ENCODE measurements at regions not wholly inside any gene's neighbourhood (a gene's known extent, or its start where the extent isn't known, plus 50 kb on each side); places are given as distances from the start of the nearest gene placed in this dataset.
A peak's percentile ranks its signal among the peaks of the same experiment; 100 is the strongest.
"Not testable (repeated sequence)": the region's sequence is repeated elsewhere in the genome, so short reads cannot be mapped to it uniquely, and the experiment has no call there.

GRCh38 chr9:85804847-85805133, 63.0 kb upstream of the AGTPBP1 start:
- ATAC-seq, result peak; percentile 75
- H3K27me3 ChIP-seq (ENCODE audit: insufficient read depth, low read length); RAD21 ChIA-PET (ENCODE audit: low non-redundant PET in 1 of 2, low total read pairs in 2 of 2, uncharacterized antibody in 2 of 2, unreplicated experiment in 2 of 2); DNase-seq (ENCODE audit: low read depth, low spot score); BruUV-seq (replicated peaks); H3K9me3 ChIP-seq (ENCODE audit: control insufficient read depth in 1 of 2, insufficient read depth in 1 of 2, low read depth in 1 of 2, low read length in 2 of 2); H3K4me1 ChIP-seq (ENCODE audit: control insufficient read depth in 1 of 2, insufficient read depth in 2 of 2, low read length in 2 of 2); H2AFZ ChIP-seq (ENCODE audit: low read depth, low read length, poor library complexity, severe bottlenecking); intact Hi-C loops (cut with micrococcal nuclease); POLR2A ChIA-PET; H3K36me3 ChIP-seq (ENCODE audit: control insufficient read depth in 1 of 2, insufficient read depth in 2 of 2, low read length in 2 of 2); H3K9me2 ChIP-seq (ENCODE audit: insufficient read depth); CTCF ChIA-PET; H4K20me1 ChIP-seq (ENCODE audit: insufficient read depth); H3K79me2 ChIP-seq (ENCODE audit: insufficient read depth, low read length); H3K9ac ChIP-seq (ENCODE audit: low read length): not testable (repeated sequence)
- peak; percentile 69 for TF ChIP-seq EGR1 (IDR thresholded peaks at IDR 0.05; ENCODE audit: low read depth)
- H3K4me3 ChIP-seq (replicated peaks in 1 of 2; ENCODE audit: low read depth in 1 of 2, low read length in 2 of 2), result peak overlapping the region; percentile 68; a peak in 3 of 4 replicates
- H3K4me2 ChIP-seq (ENCODE audit: low read length), result peak overlapping the region; percentile 77
- peak overlapping the region; percentile 38 for H3K27ac ChIP-seq (ENCODE audit: low read depth, low read length)

DNA sequence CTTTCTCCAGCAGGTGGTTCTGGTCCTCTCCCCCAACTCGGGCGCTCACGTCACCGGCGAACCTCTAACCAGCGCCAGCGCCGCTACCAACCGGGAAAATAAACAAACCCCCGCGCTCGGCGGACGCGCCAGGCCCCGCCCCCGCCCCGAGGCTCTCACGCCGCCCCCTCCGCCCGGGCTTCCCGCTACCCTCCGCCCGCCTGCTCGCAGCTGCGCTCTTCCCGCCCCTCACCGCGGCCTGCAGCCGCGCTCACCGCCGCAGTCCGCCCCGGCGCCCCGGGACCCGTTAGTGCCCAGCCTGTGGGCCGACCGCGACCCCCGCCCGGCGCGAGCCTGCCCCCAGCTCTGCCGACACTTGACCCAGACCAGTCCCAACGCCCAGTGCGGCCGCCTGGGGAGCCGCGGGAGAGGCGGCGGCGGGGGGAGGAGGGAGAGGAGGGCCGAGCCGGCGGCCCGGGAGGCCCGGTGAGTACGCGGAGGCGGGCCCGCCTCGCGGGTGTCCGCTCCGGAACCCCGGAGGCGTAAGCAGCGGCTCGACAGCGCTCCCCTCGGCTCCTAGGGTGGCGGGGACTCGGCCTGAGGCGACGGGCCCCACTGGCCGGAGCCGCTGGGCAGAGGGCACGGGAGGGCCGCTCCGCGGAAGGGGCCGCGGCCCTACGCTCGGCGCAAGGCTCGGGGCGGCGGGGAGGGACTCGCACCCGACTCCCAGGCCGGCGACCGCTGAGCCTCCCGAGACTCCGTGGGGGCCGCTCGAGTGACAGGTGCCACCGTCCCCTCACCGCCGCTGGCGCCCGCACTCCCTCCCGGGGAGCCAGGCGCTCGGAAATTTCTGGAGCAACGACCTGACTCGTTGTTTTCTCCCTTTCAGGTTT, 63.6 kb upstream of the AGTPBP1 start:
- peak; percentile 43 for DNase-seq (ENCODE audit: low read depth, low spot score)

DNA sequence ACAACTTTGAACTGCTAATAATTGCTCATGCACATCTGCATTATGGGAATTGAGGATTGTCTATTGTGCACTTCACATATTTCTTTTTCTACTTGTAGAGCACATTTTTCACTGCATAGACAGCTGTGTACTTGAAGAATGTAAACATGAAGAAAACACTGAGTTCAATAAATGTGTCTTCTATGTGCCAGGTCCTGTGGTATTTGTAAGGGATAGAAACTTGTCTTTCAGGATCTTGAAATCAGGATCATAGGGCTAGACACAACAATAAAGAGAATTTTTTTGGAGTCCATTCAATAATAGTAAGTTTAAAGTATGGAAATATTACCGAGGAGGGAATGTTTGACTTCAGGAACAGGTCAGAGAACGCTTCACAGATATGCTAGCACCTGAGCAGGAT, 66.6 kb upstream of the AGTPBP1 start:
- BruUV-seq (replicated peaks); CTCF ChIA-PET; ATAC-seq; POLR2A ChIA-PET; H3K4me1 ChIP-seq (ENCODE audit: control insufficient read depth in 1 of 2, insufficient read depth in 2 of 2, low read length in 2 of 2); H2AFZ ChIP-seq (ENCODE audit: low read depth, low read length, poor library complexity, severe bottlenecking); H4K20me1 ChIP-seq (ENCODE audit: insufficient read depth); H3K9ac ChIP-seq (ENCODE audit: low read length); H3K79me2 ChIP-seq (ENCODE audit: insufficient read depth, low read length); H3K4me2 ChIP-seq (ENCODE audit: low read length); intact Hi-C loops (cut with micrococcal nuclease); RAD21 ChIA-PET (ENCODE audit: low non-redundant PET in 1 of 2, low total read pairs in 2 of 2, uncharacterized antibody in 2 of 2, unreplicated experiment in 2 of 2); H3K4me3 ChIP-seq (replicated peaks in 1 of 2; ENCODE audit: low read depth in 1 of 2, low read length in 2 of 2); H3K9me3 ChIP-seq (ENCODE audit: control insufficient read depth in 1 of 2, insufficient read depth in 1 of 2, low read depth in 1 of 2, low read length in 2 of 2); H3K27ac ChIP-seq (ENCODE audit: low read depth, low read length); H3K36me3 ChIP-seq (ENCODE audit: control insufficient read depth in 1 of 2, insufficient read depth in 2 of 2, low read length in 2 of 2); H3K9me2 ChIP-seq (ENCODE audit: insufficient read depth); H3K27me3 ChIP-seq (ENCODE audit: insufficient read depth, low read length); DNase-seq (ENCODE audit: low read depth, low spot score): not testable (repeated sequence)

More for the DNA sequence above, 63.6 kb upstream of the AGTPBP1 start:
- H3K9ac ChIP-seq (ENCODE audit: low read length), result peak overlapping the region; percentile 61
- POLR2A ChIA-PET; BruUV-seq (replicated peaks); H3K9me2 ChIP-seq (ENCODE audit: insufficient read depth); H2AFZ ChIP-seq (ENCODE audit: low read depth, low read length, poor library complexity, severe bottlenecking); RAD21 ChIA-PET (ENCODE audit: low non-redundant PET in 1 of 2, low total read pairs in 2 of 2, uncharacterized antibody in 2 of 2, unreplicated experiment in 2 of 2); intact Hi-C loops (cut with micrococcal nuclease); H3K4me1 ChIP-seq (ENCODE audit: control insufficient read depth in 1 of 2, insufficient read depth in 2 of 2, low read length in 2 of 2); H3K27me3 ChIP-seq (ENCODE audit: insufficient read depth, low read length); H4K20me1 ChIP-seq (ENCODE audit: insufficient read depth); H3K36me3 ChIP-seq (ENCODE audit: control insufficient read depth in 1 of 2, insufficient read depth in 2 of 2, low read length in 2 of 2); CTCF ChIA-PET; H3K79me2 ChIP-seq (ENCODE audit: insufficient read depth, low read length); H3K9me3 ChIP-seq (ENCODE audit: control insufficient read depth in 1 of 2, insufficient read depth in 1 of 2, low read depth in 1 of 2, low read length in 2 of 2): not testable (repeated sequence)
- peak; percentile 75 for TF ChIP-seq ZFX (IDR thresholded peaks at IDR 0.05)
- TF ChIP-seq POLR2AphosphoS5 (IDR thresholded peaks at IDR 0.05; ENCODE audit: low read depth, low read length), result peak; percentile 26; the same call in 1 of the 2 replicates
- peak overlapping the region; percentile 77 for H3K4me2 ChIP-seq (ENCODE audit: low read length)
- H3K4me3 ChIP-seq (replicated peaks in 1 of 2; ENCODE audit: low read depth in 1 of 2, low read length in 2 of 2), result peak overlapping the region; percentile 68
- H3K27ac ChIP-seq (ENCODE audit: low read depth, low read length), result peak overlapping the region; percentile 73
- peak; percentile 83 for ATAC-seq

DNA sequence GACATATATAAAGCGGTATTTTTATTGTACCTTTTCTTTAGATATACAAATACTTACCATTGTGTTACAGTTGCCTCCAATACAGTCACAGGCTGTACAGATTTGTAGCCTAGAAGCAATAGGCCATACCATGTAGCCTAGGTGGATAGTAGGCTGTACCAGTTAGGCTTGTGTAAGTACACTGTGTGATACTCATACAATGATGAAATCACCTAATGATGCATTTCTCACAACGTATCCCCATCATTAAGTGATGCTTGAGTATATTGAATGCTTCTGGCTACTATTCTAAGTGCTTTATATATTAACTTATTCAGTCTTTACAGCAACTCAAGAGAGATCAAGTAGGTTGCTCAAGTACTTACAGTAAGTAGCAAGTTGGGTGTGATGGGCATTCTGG, 71.6 kb upstream of the AGTPBP1 start:
- RAD21 ChIA-PET (ENCODE audit: low non-redundant PET in 1 of 2, low total read pairs in 2 of 2, uncharacterized antibody in 2 of 2, unreplicated experiment in 2 of 2); BruUV-seq (replicated peaks); POLR2A ChIA-PET; H3K79me2 ChIP-seq (ENCODE audit: insufficient read depth, low read length); H3K4me2 ChIP-seq (ENCODE audit: low read length); H2AFZ ChIP-seq (ENCODE audit: low read depth, low read length, poor library complexity, severe bottlenecking); H3K9ac ChIP-seq (ENCODE audit: low read length); H3K9me2 ChIP-seq (ENCODE audit: insufficient read depth); intact Hi-C loops (cut with micrococcal nuclease); H3K4me3 ChIP-seq (replicated peaks in 1 of 2; ENCODE audit: low read depth in 1 of 2, low read length in 2 of 2); H4K20me1 ChIP-seq (ENCODE audit: insufficient read depth); DNase-seq (ENCODE audit: low read depth, low spot score); ATAC-seq; H3K36me3 ChIP-seq (ENCODE audit: control insufficient read depth in 1 of 2, insufficient read depth in 2 of 2, low read length in 2 of 2); CTCF ChIA-PET; H3K27ac ChIP-seq (ENCODE audit: low read depth, low read length); H3K4me1 ChIP-seq (ENCODE audit: control insufficient read depth in 1 of 2, insufficient read depth in 2 of 2, low read length in 2 of 2); H3K9me3 ChIP-seq (ENCODE audit: control insufficient read depth in 1 of 2, insufficient read depth in 1 of 2, low read depth in 1 of 2, low read length in 2 of 2); H3K27me3 ChIP-seq (ENCODE audit: insufficient read depth, low read length): not testable (repeated sequence)

All from HCT116 (cell line).